Bronchial epithelial cell (primary cell): ENCODE measurements at regions not wholly inside any gene's neighbourhood (a gene's known extent, or its start where the extent isn't known, plus 50 kb on each side); places are given as distances from the start of the nearest gene placed in this dataset.

Source experiments
- DNase-seq: peaks from one replicate; pipeline ENCODE4 v3.0.0-alpha.2; 2010; ENCODE audit warnings: low read depth
- FAIRE-seq: peaks from 2 replicates; lab custom pipeline; 2011; peaks lifted over from hg19 to GRCh38; lab: Jason Lieb, UNC
- H3K27me3 ChIP-seq: 2 replicates; pipeline ENCODE4 v1.5.1; 2011; ENCODE audit warnings: low read length; ENCODE audit not compliant: control insufficient read depth, insufficient read depth
- H3K36me3 ChIP-seq: 2 replicates; pipeline ENCODE4 v1.5.1; 2011; ENCODE audit warnings: low read length; ENCODE audit not compliant: control insufficient read depth, insufficient read depth
- H3K4me3 ChIP-seq: 2 replicates; pipeline ENCODE4 v1.5.1; 2011; ENCODE audit warnings: mild to moderate bottlenecking, low read depth, low read length, control low read depth
- CTCF ChIP-seq: IDR thresholded peaks from 2 replicates; pipeline ENCODE4 v1.5.1; 2011; ENCODE audit warnings: mild to moderate bottlenecking, moderate library complexity, low read length, control low read depth, inconsistent platforms; ENCODE audit not compliant: insufficient read depth, severe bottlenecking

GRCh38 chr2:60003076-60003475, 550.4 kb downstream of the BCL11A start:
- FAIRE-seq (no peak), DNase-seq (no peak)
- no peaks in the 10 kb centered on the region for H3K36me3 ChIP-seq
- no peak for TF ChIP-seq CTCF
- H3K4me3 ChIP-seq: no peak overlapping the region
- H3K27me3 ChIP-seq: no peaks in the 10 kb centered on the region

GRCh38 chr2:60002183-60002867, 551.1 kb downstream of the BCL11A start:
- FAIRE-seq (no peak), DNase-seq (no peak)
- no peak for TF ChIP-seq CTCF
- H3K4me3 ChIP-seq: no peak overlapping the region
- no peaks in the 10 kb centered on the region for H3K27me3 ChIP-seq
- H3K36me3 ChIP-seq: no peaks in the 10 kb centered on the region

- FAIRE-seq (no peak), DNase-seq (peak; percentile 36)
- no peaks in the 10 kb centered on the region for H3K27me3 ChIP-seq
- no peak overlapping the region for H3K4me3 ChIP-seq
- TF ChIP-seq CTCF: no peak
- H3K36me3 ChIP-seq: no peaks in the 10 kb centered on the region
Measured at GRCh38 chr2:60000686-60001085, 552.8 kb downstream of the BCL11A start.

GRCh38 chr2:59998324-59998723, 555.1 kb downstream of the BCL11A start:
- no peaks in the 10 kb centered on the region for H3K36me3 ChIP-seq
- TF ChIP-seq CTCF: no peak
- FAIRE-seq: no peak
- no peak overlapping the region for H3K4me3 ChIP-seq
- no peak for DNase-seq
- no peaks in the 10 kb centered on the region for H3K27me3 ChIP-seq

- FAIRE-seq: no peak
- H3K27me3 ChIP-seq: no peaks in the 10 kb centered on the region
- TF ChIP-seq CTCF: no peak
- DNase-seq: no peak
- H3K36me3 ChIP-seq: no peaks in the 10 kb centered on the region
- no peak overlapping the region for H3K4me3 ChIP-seq
Measured at GRCh38 chr2:59997371-59997770, 556.1 kb downstream of the BCL11A start.

GRCh38 chr2:59996855-59997254, 556.6 kb downstream of the BCL11A start:
- Histone ChIP-seq H3K36me3 (no peaks in the 10 kb centered on the region), H3K4me3 (no peak overlapping the region), H3K27me3 (no peaks in the 10 kb centered on the region)
- TF ChIP-seq CTCF: no peak
- FAIRE-seq: no peak
- no peak for DNase-seq
